GM21576 (cell line): ENCODE measurements at regions not wholly inside any gene's neighbourhood (a gene's known extent, or its start where the extent isn't known, plus 50 kb on each side); places are given as distances from the start of the nearest gene placed in this dataset.
"Not testable (repeated sequence)": the region's sequence is repeated elsewhere in the genome, so short reads cannot be mapped to it uniquely, and the experiment has no call there.

ENCODE experiments used
- ATAC-seq: cut with Tn5 transposase; IDR thresholded peaks from one replicate; pipeline ENCODE4 v1.9.1; 2021; ENCODE audit warnings: mild to moderate bottlenecking, moderate library complexity; ENCODE audit not compliant: unreplicated experiment

GRCh38 chr2:19109518-19109917 is 248.9 kb downstream of the OSR1 start:
- ATAC-seq = no peak

DNA sequence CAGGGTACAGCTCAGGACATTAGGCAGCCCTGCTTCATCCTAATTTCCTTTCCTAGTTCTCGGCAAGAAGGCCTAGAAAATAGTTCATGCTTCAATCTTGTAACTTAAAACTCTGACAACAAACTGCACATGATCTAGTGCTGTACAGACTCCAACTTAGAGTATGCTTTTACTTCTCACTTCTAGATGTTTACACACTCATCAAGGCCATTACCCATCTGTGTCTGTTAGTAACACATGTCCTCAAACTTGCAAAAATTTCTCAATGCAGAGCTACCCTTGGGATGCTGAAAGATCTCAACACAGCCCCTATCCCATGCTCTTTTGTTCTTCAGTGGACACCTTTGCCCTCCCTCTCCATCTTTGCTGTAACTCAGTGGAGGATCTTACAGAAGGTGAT is 252.0 kb downstream of the OSR1 start:
- no peak for ATAC-seq

GRCh38 chr2:19104503-19104902 is 253.9 kb downstream of the OSR1 start:
- ATAC-seq = no peak

DNA sequence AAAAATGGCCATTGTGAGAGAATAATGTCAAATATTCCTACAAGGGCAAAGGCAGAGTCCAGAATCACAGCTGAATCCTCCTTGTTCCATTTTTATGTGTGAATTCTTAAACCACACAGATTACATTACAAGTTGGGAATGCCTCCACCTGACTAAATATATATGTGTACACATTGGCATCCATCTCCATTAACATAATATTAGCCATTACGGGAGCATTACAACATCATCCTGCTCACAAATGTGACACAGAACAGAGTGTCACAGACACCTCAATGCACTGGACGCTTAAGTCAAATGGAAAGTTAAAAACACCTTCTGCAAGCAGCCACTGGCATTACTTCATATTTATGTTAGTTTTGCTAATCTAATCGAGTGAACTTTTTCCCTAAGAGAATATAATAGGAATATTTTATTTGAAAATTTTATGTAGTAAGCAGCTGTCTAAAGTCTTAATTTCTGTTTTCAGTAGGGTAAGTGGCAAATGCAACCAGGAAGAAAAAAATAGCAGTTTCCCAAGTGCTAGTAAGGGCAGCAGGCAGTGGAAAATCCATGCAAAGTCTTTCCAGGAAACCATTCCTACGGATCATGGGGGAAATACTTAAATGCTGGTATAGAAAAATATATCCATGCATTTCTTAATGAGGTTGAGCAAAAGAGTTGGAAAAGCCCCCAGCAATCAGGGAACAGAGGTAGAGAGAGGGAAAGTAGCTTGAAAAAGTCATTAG is 255.6 kb downstream of the OSR1 start:
- no peak for ATAC-seq

DNA sequence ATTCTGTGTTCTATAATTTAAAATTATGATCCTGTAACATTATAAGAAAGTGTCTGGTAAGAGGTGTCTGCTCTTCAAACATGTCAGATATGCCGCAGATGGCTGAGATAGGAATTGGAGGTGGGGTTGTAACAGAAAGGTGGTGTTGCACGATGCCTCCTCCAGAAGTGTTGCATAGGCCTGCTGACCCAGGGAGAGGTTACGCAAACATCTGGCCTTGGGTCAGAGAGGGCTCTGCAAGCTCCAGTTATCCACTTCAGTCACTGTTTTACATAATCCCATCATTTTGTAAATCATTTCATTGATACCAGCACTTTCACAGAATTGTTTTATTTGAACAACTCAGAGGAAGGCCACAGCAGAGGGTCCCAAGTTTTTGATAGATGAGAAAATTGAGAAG is 256.5 kb downstream of the OSR1 start:
- ATAC-seq = no peak

GRCh38 chr2:19100570-19100969 is 257.9 kb downstream of the OSR1 start:
- ATAC-seq = no peak

DNA sequence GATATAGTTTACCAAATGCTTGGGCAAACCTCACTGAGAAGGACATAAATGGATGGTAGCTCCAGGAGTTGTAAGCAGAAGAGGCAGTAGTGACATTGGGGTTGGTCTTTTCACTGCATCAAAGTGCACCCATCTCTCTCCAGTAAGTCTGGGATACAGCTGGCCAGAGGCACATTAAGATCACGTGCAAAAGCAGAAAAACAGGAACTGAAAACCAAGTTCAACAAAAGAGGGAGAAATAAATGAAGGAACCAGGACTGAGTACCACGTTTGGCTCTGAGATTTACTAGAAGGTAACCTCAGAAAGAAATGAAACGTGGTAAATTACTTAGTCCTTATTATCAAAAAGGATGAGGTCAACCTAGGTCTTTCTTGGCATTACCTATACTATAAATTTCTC is 259.2 kb downstream of the OSR1 start:
- ATAC-seq = no peak

GRCh38 chr2:19098467-19099160 is 259.8 kb downstream of the OSR1 start:
- no peak for ATAC-seq

GRCh38 chr2:19089476-19089875 is 268.9 kb downstream of the OSR1 start:
- not testable (repeated sequence) for ATAC-seq

GRCh38 chr2:19086231-19086651 is 272.2 kb downstream of the OSR1 start:
- no peak for ATAC-seq

- no peak for ATAC-seq
Observed at GRCh38 chr2:19078709-19079108, 279.7 kb downstream of the OSR1 start.

- no peak for ATAC-seq
Observed at GRCh38 chr2:19073522-19073921, 284.9 kb downstream of the OSR1 start.

GRCh38 chr2:19072161-19072560 is 286.3 kb downstream of the OSR1 start:
- no peak for ATAC-seq

DNA sequence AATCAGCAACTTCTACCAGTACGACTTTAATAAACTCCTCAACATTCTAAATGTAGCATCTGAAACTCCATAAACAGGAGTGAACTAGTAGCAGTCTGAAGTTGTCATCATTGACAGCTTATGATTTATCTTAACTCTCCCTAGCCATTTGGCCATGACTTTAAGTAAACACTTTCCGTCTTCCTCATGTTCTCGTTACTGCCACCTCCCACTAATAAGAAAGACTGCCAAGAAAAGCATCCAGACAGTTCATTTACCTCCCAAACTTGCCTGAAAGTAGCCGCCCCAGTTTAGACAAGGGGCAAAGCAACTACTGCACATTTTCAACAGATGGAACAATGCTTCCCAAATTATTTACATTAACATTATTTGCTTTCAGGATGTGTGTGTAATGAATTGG is 287.5 kb downstream of the OSR1 start:
- no peak for ATAC-seq

DNA sequence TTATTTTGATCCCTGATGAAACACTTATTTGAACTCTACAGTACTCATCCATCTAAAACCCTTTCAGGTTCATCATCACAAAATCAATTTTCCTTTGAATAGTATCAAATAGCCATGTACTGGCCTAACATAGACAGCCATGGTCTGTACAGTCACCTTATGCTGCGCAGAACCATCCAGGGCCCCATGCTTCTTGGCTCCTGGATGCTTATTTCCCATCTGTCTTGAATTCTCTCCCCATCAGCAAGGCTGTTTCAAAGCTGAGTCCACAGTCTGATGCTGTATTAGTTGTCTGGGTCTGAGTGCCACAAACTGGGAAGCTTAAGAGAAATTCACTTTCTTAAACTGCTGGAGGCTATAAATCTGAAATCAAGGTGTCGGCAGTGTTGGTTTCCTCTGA is 290.2 kb downstream of the OSR1 start:
- ATAC-seq = no peak

DNA sequence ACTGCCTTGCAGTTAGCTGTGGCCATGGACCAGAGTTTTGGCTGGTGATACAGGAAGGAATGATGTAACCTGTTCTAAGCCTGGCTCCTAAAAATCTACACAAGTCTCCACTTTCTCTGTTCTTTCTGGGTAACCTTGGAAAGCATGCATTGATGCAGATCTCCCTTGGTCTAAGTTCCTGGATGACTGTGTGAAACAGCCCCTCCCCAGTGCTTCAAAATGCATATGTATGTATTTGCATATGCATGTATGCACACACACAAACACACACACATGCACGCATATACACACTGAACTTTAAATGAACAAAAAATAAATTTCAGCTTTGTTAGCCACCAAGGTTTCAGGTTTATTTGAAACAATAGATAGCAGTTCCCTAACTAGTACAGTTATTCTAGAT is 296.1 kb downstream of the OSR1 start:
- ATAC-seq = no peak

GRCh38 chr2:19059076-19059475 is 299.3 kb downstream of the OSR1 start:
- ATAC-seq = no peak

DNA sequence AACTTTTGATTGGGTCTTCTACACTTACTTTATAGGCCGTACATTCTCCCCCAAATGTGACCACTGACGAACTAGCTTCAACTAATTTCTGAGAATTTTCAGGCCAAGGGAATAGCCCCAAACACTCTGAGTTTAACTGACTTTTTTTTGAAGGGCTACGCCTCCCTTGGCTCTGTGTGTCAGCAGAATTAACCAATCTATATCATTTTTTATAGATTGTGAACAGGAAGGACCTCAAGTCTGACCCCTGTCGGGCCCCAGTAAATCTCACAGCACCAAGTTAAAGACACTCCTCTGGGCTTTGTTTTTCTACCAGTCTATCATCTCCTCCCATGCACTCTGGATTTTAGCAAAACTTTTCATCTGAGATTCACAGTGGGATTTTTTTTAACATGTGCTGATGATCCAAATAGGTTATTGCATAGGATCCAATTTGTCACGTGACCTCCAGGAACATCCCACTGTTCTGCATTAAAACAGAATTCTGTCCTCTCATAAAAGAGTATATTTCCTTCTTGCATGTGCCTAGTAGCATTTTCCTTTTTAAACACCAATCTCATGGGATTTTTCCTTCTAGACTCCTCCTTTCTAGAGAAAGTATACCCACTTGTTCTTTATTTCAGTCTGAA is 307.1 kb downstream of the OSR1 start:
- ATAC-seq = no peak

GRCh38 chr2:19050354-19050753 is 308.1 kb downstream of the OSR1 start:
- no peak for ATAC-seq

DNA sequence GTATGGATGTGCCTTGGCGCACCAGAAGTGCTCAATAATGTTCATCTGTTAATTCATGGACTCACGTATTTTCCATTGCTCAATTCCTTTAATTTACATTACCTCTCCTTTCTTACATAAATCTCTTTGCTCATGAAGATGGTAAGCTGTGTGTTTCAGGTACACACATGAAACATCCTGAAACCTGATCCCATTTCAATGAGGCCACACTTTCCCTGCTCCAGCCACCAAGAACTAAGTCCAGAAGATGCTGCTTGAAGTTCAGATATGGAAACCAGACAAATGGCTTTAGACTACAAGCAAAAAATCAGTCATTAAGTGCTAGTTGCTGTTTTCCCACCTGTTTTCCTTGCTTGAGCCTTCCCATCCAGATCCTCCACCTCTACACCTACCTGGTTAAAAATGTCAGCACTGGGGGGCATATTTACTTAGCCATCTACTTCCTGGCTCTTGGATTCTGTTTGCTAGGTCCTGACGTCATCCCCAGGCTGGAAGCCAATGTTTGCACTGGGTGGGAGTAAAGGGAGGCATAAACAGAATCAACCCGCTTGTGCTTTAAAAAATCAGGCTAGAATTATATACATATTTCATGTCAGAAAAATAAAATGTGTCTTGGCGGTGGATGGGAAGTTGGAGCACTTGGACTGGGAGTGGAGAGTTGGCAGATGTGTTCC is 309.7 kb downstream of the OSR1 start:
- no peak for ATAC-seq

- ATAC-seq = peak; percentile 83
Observed at GRCh38 chr2:19046986-19047780, 311.2 kb downstream of the OSR1 start.
